IgD-negative memory B cell (primary cell): ENCODE measurements at regions not wholly inside any gene's neighbourhood (a gene's known extent, or its start where the extent isn't known, plus 50 kb on each side); places are given as distances from the start of the nearest gene placed in this dataset.

Experiments used
- H3K27ac Mint-ChIP-seq, 3 donors: one replicate each; pipeline ENCODE4 v1.8.0; 2020 to 2022; ENCODE audit warnings: mild to moderate bottlenecking in 3 of 3, mixed read lengths in 3 of 3, moderate library complexity in 1 of 3
- H3K27me3 Mint-ChIP-seq: one replicate; pipeline ENCODE4 v1.8.0; 2021; ENCODE audit warnings: mixed read lengths
- H3K36me3 Mint-ChIP-seq: one replicate; pipeline ENCODE4 v1.8.0; 2020; ENCODE audit warnings: mild to moderate bottlenecking, mixed read lengths
- H3K4me1 Mint-ChIP-seq, 3 donors: one replicate each; pipeline ENCODE4 v1.8.0; 2020 to 2022; ENCODE audit warnings: mixed read lengths in 3 of 3, mild to moderate bottlenecking in 1 of 3
- H3K4me3 Mint-ChIP-seq, 4 donors: one replicate each; pipeline ENCODE4 v1.8.0; 2020 to 2022; ENCODE audit warnings: mild to moderate bottlenecking in 4 of 4, mixed read lengths in 4 of 4, moderate library complexity in 3 of 4
- H3K9me3 Mint-ChIP-seq, 3 donors: one replicate each; pipeline ENCODE4 v1.8.0; 2020 to 2021; ENCODE audit warnings: mixed read lengths in 3 of 3, mild to moderate bottlenecking in 1 of 3

- Mint-ChIP-seq H3K36me3 (no peaks in the 10 kb centered on the region), H3K27ac (no peak overlapping the region), H3K4me3 (no peak overlapping the region), H3K27me3 (no peaks in the 10 kb centered on the region), H3K4me1 (peaks cover 0 to 2% (median 0%) of the 10 kb centered on the region in 3 donors), H3K9me3 (peaks cover 2 to 12% (median 6%) of the 10 kb centered on the region in 3 donors)
Measured at GRCh38 chr13:84192125-84192524, 309.9 kb upstream of the SLITRK1 start.

- Mint-ChIP-seq H3K9me3 (peaks cover 2 to 14% (median 6%) of the 10 kb centered on the region in 3 donors), H3K27ac (no peak overlapping the region), H3K27me3 (no peaks in the 10 kb centered on the region), H3K36me3 (no peaks in the 10 kb centered on the region), H3K4me3 (no peak overlapping the region), H3K4me1 (no peaks in the 10 kb centered on the region)
Measured at GRCh38 chr13:84191139-84191538, 308.9 kb upstream of the SLITRK1 start.

GRCh38 chr13:84187626-84188025, 305.4 kb upstream of the SLITRK1 start:
- Mint-ChIP-seq H3K9me3 (peaks cover 4 to 24% (median 5%) of the 10 kb centered on the region in 3 donors), H3K4me1 (peaks cover 0 to 2% (median 0%) of the 10 kb centered on the region in 3 donors), H3K4me3 (no peak overlapping the region), H3K27me3 (no peaks in the 10 kb centered on the region), H3K36me3 (no peaks in the 10 kb centered on the region), H3K27ac (no peak overlapping the region)

GRCh38 chr13:84139561-84140158, 257.4 kb upstream of the SLITRK1 start:
- Mint-ChIP-seq H3K27ac (peak overlapping the region in 1 of 3 donors; percentile 82), H3K27me3 (no peaks in the 10 kb centered on the region), H3K4me1 (peaks cover 4 to 11% (median 7%) of the 10 kb centered on the region in 3 donors), H3K4me3 (no peak overlapping the region), H3K9me3 (peaks cover 0 to 3% (median 0%) of the 10 kb centered on the region in 3 donors), H3K36me3 (no peaks in the 10 kb centered on the region)

- Mint-ChIP-seq H3K4me3 (peak overlapping the region in 3 of 4 donors; percentile 13 to 49 (median 39)), H3K27ac (peak overlapping the region in 1 of 3 donors; percentile 52), H3K36me3 (no peaks in the 10 kb centered on the region), H3K4me1 (peaks cover 4 to 11% (median 7%) of the 10 kb centered on the region in 3 donors), H3K27me3 (no peaks in the 10 kb centered on the region), H3K9me3 (peaks cover 0 to 3% (median 0%) of the 10 kb centered on the region in 3 donors)
Measured at GRCh38 chr13:84137292-84137691, 255.0 kb upstream of the SLITRK1 start.

GRCh38 chr13:84136582-84136981, 254.3 kb upstream of the SLITRK1 start:
- no peaks in the 10 kb centered on the region for H3K36me3 Mint-ChIP-seq
- H3K4me3 Mint-ChIP-seq, result no peak overlapping the region
- no peak overlapping the region for H3K27ac Mint-ChIP-seq
- peaks cover 4 to 11% (median 7%) of the 10 kb centered on the region in 3 donors for H3K4me1 Mint-ChIP-seq
- no peaks in the 10 kb centered on the region for H3K27me3 Mint-ChIP-seq
- peaks cover 0 to 3% (median 0%) of the 10 kb centered on the region in 3 donors for H3K9me3 Mint-ChIP-seq

- H3K27ac Mint-ChIP-seq, result no peak overlapping the region
- peaks cover 0 to 3% (median 0%) of the 10 kb centered on the region in 3 donors for H3K9me3 Mint-ChIP-seq
- H3K36me3 Mint-ChIP-seq, result no peaks in the 10 kb centered on the region
- peaks cover 3 to 8% (median 4%) of the 10 kb centered on the region in 3 donors for H3K4me1 Mint-ChIP-seq
- no peaks in the 10 kb centered on the region for H3K27me3 Mint-ChIP-seq
- H3K4me3 Mint-ChIP-seq, result no peak overlapping the region
Measured at GRCh38 chr13:84132491-84132890, 250.2 kb upstream of the SLITRK1 start.

GRCh38 chr13:84131249-84131648, 249.0 kb upstream of the SLITRK1 start:
- no peaks in the 10 kb centered on the region for H3K4me1 Mint-ChIP-seq
- no peak overlapping the region for H3K27ac Mint-ChIP-seq
- no peaks in the 10 kb centered on the region for H3K36me3 Mint-ChIP-seq
- no peak overlapping the region for H3K4me3 Mint-ChIP-seq
- H3K9me3 Mint-ChIP-seq, result peaks cover 0 to 4% (median 0%) of the 10 kb centered on the region in 3 donors
- no peaks in the 10 kb centered on the region for H3K27me3 Mint-ChIP-seq

- H3K36me3 Mint-ChIP-seq, result no peaks in the 10 kb centered on the region
Measured at GRCh38 chr13:84130495-84131114, 248.3 kb upstream of the SLITRK1 start.

GRCh38 chr13:84129966-84130365, 247.7 kb upstream of the SLITRK1 start:
- Mint-ChIP-seq H3K27ac (no peak overlapping the region), H3K27me3 (no peaks in the 10 kb centered on the region), H3K36me3 (no peaks in the 10 kb centered on the region), H3K9me3 (peaks cover 0 to 4% (median 0%) of the 10 kb centered on the region in 3 donors), H3K4me3 (no peak overlapping the region), H3K4me1 (no peaks in the 10 kb centered on the region)

More at GRCh38 chr13:84130495-84131114, 248.3 kb upstream of the SLITRK1 start:
- H3K27ac Mint-ChIP-seq, result no peak overlapping the region
- H3K4me3 Mint-ChIP-seq, result no peak overlapping the region
- no peaks in the 10 kb centered on the region for H3K27me3 Mint-ChIP-seq
- no peaks in the 10 kb centered on the region for H3K4me1 Mint-ChIP-seq
- H3K9me3 Mint-ChIP-seq, result peaks cover 0 to 4% (median 0%) of the 10 kb centered on the region in 3 donors

GRCh38 chr13:84127597-84128128, 245.4 kb upstream of the SLITRK1 start:
- H3K4me3 Mint-ChIP-seq, result no peak overlapping the region
- no peaks in the 10 kb centered on the region for H3K36me3 Mint-ChIP-seq
- H3K27me3 Mint-ChIP-seq, result no peaks in the 10 kb centered on the region
- peaks cover 0 to 1% (median 0%) of the 10 kb centered on the region in 3 donors for H3K9me3 Mint-ChIP-seq
- H3K4me1 Mint-ChIP-seq, result no peaks in the 10 kb centered on the region
- H3K27ac Mint-ChIP-seq, result no peak overlapping the region

- Mint-ChIP-seq H3K4me1 (no peaks in the 10 kb centered on the region), H3K9me3 (peaks cover 0 to 1% (median 0%) of the 10 kb centered on the region in 3 donors), H3K27ac (no peak overlapping the region), H3K36me3 (no peaks in the 10 kb centered on the region), H3K4me3 (no peak overlapping the region), H3K27me3 (no peaks in the 10 kb centered on the region)
Measured at GRCh38 chr13:84126671-84127171, 244.4 kb upstream of the SLITRK1 start.

GRCh38 chr13:84121456-84121855, 239.2 kb upstream of the SLITRK1 start:
- Mint-ChIP-seq H3K27ac (no peak overlapping the region), H3K4me1 (no peaks in the 10 kb centered on the region), H3K4me3 (no peak overlapping the region), H3K9me3 (peaks cover 0 to 6% (median 0%) of the 10 kb centered on the region in 3 donors), H3K36me3 (no peaks in the 10 kb centered on the region), H3K27me3 (no peaks in the 10 kb centered on the region)

- H3K36me3 Mint-ChIP-seq, result no peaks in the 10 kb centered on the region
Measured at GRCh38 chr13:84118839-84119409, 236.7 kb upstream of the SLITRK1 start.

GRCh38 chr13:84098273-84098672, 216.0 kb upstream of the SLITRK1 start:
- Mint-ChIP-seq H3K4me1 (no peaks in the 10 kb centered on the region), H3K9me3 (peaks cover 0 to 9% (median 0%) of the 10 kb centered on the region in 3 donors), H3K4me3 (no peak overlapping the region), H3K36me3 (no peaks in the 10 kb centered on the region), H3K27me3 (no peaks in the 10 kb centered on the region), H3K27ac (no peak overlapping the region)

More at GRCh38 chr13:84118839-84119409, 236.7 kb upstream of the SLITRK1 start:
- Mint-ChIP-seq H3K27me3 (no peaks in the 10 kb centered on the region), H3K4me3 (no peak overlapping the region), H3K27ac (no peak overlapping the region), H3K9me3 (peaks cover 0 to 6% (median 2%) of the 10 kb centered on the region in 3 donors), H3K4me1 (no peaks in the 10 kb centered on the region)
